H1 (cell line): ENCODE measurements at regions not wholly inside any gene's neighbourhood (a gene's known extent, or its start where the extent isn't known, plus 50 kb on each side); places are given as distances from the start of the nearest gene placed in this dataset.

ENCODE experiments used
- CTCF ChIP-seq, 3 experiments: IDR thresholded peaks; 1 replicate in 2 of 3; 2 replicates in 1 of 3; pipeline versions ENCODE4 v1.5.1 to v1.6.1; 2011; ENCODE audit warnings: low read length in 3 of 3, mild to moderate bottlenecking in 3 of 3, inconsistent platforms in 2 of 3, low read depth in 1 of 3, moderate library complexity in 1 of 3; ENCODE audit not compliant: insufficient read depth in 1 of 3; ENCODE audit errors: control extremely low read depth in 1 of 3
- KDM1A ChIP-seq: fragments of 200-600, 300-600 bp; sonication (generic); IDR thresholded peaks from 2 replicates; pipeline ENCODE4 v1.7.1; 2016; ENCODE audit warnings: mild to moderate bottlenecking, low read length, borderline replicate concordance
- MAFK ChIP-seq: IDR thresholded peaks from 2 replicates; pipeline ENCODE4 v1.6.1; 2012; ENCODE audit warnings: low read depth, mild to moderate bottlenecking, improper control_type of control experiment, low read length
- SIRT6 ChIP-seq: IDR thresholded peaks from one replicate; pipeline ENCODE4 v1.7.1; 2012; ENCODE audit warnings: low read length, inconsistent platforms
- TCF12 ChIP-seq: IDR thresholded peaks from 2 replicates; pipeline ENCODE4 v1.6.1; 2011; ENCODE audit warnings: low read depth, mild to moderate bottlenecking, low read length
- YY1 ChIP-seq: IDR thresholded peaks from 2 replicates; pipeline ENCODE4 v1.6.1; 2011; ENCODE audit warnings: low read depth, mild to moderate bottlenecking, low read length

DNA sequence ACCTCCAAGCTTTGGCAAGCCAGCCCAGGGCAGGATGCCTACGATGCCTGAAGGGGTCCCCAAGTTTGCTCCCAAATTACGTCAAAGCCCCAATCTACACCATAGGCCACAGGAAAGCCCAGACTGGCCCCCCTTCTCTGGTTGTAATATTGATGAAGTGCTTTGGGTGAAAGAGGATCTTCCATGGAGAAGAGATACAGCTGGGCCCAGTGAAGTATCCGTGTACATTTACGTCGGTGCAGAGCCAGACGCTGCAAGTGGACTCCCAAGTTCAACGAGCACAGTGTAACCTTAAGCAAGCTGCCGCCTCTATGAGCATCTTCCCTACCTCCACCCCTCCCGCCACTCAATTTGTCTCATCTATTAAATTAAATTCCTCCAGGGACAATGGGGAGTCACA lies 100.1 kb upstream of the TPM1 start:
- TF ChIP-seq KDM1A: no peak
- TF ChIP-seq YY1: no peak
- no peak for TF ChIP-seq CTCF (IDR thresholded peaks at IDR 0.05; ENCODE audit: control extremely low read depth in 1 of 3, insufficient read depth in 1 of 3, low read depth in 1 of 3, low read length in 3 of 3)
- no peak for TF ChIP-seq SIRT6
- TF ChIP-seq MAFK: no peak
- TF ChIP-seq TCF12: no peak
